Astrocyte of the spinal cord (primary cell): ENCODE measurements at regions not wholly inside any gene's neighbourhood (a gene's known extent, or its start where the extent isn't known, plus 50 kb on each side); places are given as distances from the start of the nearest gene placed in this dataset.
"Not testable (repeated sequence)": the region's sequence is repeated elsewhere in the genome, so short reads cannot be mapped to it uniquely, and the experiment has no call there.

Source experiments
- DNase-seq: peaks from one replicate; pipeline ENCODE4 v3.0.0; 2011; ENCODE audit warnings: low read depth, low spot score
- H3K4me3 ChIP-seq: 2 replicates; pipeline ENCODE4 v1.5.1; 2011; ENCODE audit warnings: low read depth, mild to moderate bottlenecking, low read length, moderate library complexity
- CTCF ChIP-seq: IDR thresholded peaks from 2 replicates; pipeline ENCODE4 v1.5.1; 2012; ENCODE audit warnings: low read depth, mild to moderate bottlenecking, low read length, inconsistent platforms
- in situ Hi-C: cut with HindIII; loops from 2 replicates; pipeline ENCODE4 v1.10.0; 2017; ENCODE audit warnings: low sequenced_read_pairs

GRCh38 chr2:8144785-8145184 is 537.1 kb upstream of the ID2 start:
- in situ Hi-C loops, result no loop called here
- peak; percentile 74 for DNase-seq
- no peak overlapping the region for H3K4me3 ChIP-seq
- no peak for TF ChIP-seq CTCF

- DNase-seq, in situ Hi-C loops, H3K4me3 ChIP-seq: not testable (repeated sequence)
Measured at GRCh38 chr2:8145375-8145774, 536.5 kb upstream of the ID2 start.

GRCh38 chr2:8146132-8147005 is 535.5 kb upstream of the ID2 start:
- TF ChIP-seq CTCF, result no peak
- H3K4me3 ChIP-seq, result no peak overlapping the region
- no peak for DNase-seq
- in situ Hi-C loops, result no loop called here

- peak; percentile 85 for DNase-seq
- no peak overlapping the region for H3K4me3 ChIP-seq
- no peak for TF ChIP-seq CTCF
- in situ Hi-C loops, result no loop called here
Measured at GRCh38 chr2:8148260-8149006, 533.4 kb upstream of the ID2 start.

- DNase-seq, result no peak
- in situ Hi-C loops, result no loop called here
- no peak for TF ChIP-seq CTCF
- H3K4me3 ChIP-seq, result no peak overlapping the region
Measured at GRCh38 chr2:8149007-8149405, 532.9 kb upstream of the ID2 start.

- peak; percentile 44 for DNase-seq
- no peak overlapping the region for H3K4me3 ChIP-seq
- no peak for TF ChIP-seq CTCF
- in situ Hi-C loops, result no loop called here
Measured at GRCh38 chr2:8149985-8150539, 531.8 kb upstream of the ID2 start.

- in situ Hi-C loops, result no loop called here
- no peak for TF ChIP-seq CTCF
Measured at GRCh38 chr2:8151888-8152287, 530.0 kb upstream of the ID2 start.

More at GRCh38 chr2:8151888-8152287, 530.0 kb upstream of the ID2 start:
- no peak for DNase-seq
- no peak overlapping the region for H3K4me3 ChIP-seq
